Daoy (cell line): ENCODE measurements at regions not wholly inside any gene's neighbourhood (a gene's known extent, or its start where the extent isn't known, plus 50 kb on each side); places are given as distances from the start of the nearest gene placed in this dataset.

Experiments
- DNase-seq: peaks from one replicate; pipeline ENCODE4 v3.0.0-alpha.2; 2015; ENCODE audit warnings: low read depth

GRCh38 chr18:76255070-76255683 is 239.9 kb downstream of the ZNF516 start:
- no peak for DNase-seq

DNA sequence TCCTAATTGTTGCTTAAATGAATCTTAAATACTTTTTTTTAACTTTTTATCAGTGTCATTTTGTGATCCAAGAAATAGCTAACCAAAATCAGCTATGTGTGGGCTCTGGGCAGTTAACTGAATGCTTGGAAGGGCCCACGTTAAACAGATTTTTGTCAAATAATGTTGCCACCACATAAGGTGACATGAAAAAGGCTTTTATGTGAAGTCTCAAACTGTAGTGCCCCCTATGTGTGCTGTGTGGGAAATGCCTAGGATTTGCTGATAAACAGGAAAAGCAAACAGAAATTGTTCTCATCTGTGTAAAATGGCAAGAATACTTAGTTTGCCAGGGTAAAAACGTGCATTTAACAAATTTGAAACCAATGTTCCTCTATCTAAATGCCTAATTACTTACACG is 242.2 kb downstream of the ZNF516 start:
- no peak for DNase-seq

DNA sequence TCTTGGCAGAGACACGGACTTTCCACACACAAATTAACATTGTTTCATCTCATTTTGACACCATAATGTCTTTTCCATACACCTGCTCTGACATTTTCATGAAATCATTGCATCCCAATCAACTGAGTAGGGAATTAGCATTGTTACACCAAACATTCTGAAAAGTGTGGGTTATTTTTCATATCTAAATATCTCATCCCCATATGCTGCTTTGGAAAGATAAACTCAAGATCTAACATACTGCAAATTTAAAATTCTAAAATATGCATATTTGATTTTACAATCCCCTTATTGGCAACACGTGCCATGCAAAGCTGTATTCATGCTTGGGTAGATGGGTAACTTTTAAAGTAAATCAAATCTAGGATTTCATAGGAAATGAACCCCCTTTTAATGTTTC is 242.9 kb downstream of the ZNF516 start:
- DNase-seq, result no peak

GRCh38 chr18:76251691-76252090 is 243.4 kb downstream of the ZNF516 start:
- DNase-seq, result no peak

GRCh38 chr18:76246590-76246989 is 248.5 kb downstream of the ZNF516 start:
- DNase-seq, result peak; percentile 26

DNA sequence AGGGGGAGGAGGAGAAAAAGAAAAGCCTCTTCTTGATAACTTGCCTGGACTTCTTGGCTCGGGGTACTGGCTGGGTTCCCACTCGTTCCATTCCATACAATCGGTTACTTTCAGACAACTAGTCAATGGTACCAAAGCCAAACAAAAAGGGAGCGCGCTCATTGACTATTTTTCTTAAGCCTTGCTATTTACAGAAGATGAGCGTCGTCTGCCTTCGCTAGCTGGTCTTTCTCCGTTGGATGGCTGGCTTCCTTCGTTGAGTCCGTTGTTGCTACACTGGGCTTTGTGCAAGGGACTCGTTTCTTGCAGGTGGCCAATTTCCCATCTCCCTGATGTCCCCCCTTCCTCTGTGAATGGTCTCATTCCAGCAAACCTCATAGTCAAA is 260.4 kb downstream of the ZNF516 start:
- DNase-seq, result no peak

GRCh38 chr18:76233876-76234675 is 261.0 kb downstream of the ZNF516 start:
- DNase-seq, result no peak

GRCh38 chr18:76233406-76233805 is 261.6 kb downstream of the ZNF516 start:
- DNase-seq, result no peak

DNA sequence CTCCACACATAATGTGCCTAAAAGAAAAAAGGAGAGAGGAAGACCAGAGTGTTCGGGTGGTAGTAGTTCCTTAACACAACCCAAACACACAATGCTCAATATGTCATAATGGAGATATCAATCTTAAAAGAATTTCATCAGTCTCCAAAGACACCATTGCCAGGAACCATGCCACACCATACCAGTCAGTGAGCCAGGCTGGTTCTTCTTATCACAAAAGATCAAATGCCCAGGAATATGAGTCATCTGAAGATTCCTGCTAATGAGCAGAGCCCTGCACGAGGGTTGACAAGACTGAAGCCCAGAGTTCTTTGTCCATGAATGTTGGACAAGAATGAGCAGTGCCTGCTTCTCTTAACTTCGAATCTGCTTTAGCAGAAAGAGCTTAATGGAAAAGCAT is 262.3 kb downstream of the ZNF516 start:
- DNase-seq, result no peak

- no peak for DNase-seq
Observed at GRCh38 chr18:76232010-76232409, 263.0 kb downstream of the ZNF516 start.

DNA sequence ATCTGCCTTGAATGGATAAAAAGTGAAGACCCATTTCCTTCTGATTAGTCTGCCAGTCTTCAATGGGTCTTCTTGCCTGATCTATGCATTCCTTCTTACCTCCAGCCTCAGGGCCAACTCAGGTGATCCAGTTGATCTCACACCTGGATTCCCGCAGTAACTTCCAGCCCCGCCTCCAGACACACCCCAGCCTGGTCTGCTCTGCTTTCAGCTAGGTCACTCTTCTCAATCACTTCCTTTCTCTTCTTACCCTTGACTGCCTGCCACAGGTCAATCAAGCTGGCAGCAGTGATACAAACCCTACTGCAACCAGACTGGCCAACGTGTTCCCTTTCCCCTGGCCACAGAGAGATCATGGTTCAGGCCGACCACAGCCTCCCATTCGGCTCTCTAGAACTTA is 263.6 kb downstream of the ZNF516 start:
- DNase-seq, result no peak

- no peak for DNase-seq
Observed at GRCh38 chr18:76230791-76231190, 264.3 kb downstream of the ZNF516 start.

- no peak for DNase-seq
Observed at GRCh38 chr18:76228716-76229115, 266.3 kb downstream of the ZNF516 start.

DNA sequence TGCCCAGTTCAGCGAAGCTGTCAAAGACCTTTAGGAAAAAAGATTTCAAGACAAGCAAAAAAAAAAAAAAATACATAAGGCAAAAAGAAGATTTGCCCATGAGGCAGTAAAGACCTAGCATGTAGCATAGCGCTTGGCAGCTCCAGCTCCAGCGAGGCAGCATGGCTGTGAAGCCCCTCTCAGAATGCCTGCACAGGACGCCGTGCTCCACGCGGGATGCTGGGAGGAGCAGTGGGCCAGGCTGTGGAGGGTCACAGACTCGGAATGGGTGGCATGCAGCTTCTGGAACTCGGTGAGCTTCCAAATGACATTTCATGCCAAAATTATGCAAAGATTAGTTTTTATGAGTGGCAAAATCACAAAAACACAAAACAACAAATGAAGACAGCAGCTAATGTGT is 267.3 kb downstream of the ZNF516 start:
- DNase-seq, result no peak

DNA sequence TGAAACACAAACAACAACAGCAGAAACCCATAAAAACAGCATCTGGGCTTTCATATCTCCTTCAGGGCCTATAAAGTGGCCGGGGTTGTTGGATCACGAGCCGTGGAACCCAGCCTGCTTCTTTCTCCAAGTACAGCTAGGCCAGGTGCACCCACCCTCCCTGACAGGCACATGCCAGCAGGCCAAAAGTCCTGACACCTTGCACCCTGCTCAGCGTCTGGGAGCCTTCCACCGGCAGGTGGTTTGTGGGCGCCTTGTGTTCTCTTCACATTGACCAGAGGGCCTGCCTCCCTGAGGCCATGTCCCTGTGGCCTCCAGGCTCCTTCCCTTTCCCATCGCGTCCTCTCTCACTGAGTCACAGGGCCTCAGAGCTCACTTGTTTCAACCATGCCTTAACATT is 271.6 kb downstream of the ZNF516 start:
- no peak for DNase-seq

DNA sequence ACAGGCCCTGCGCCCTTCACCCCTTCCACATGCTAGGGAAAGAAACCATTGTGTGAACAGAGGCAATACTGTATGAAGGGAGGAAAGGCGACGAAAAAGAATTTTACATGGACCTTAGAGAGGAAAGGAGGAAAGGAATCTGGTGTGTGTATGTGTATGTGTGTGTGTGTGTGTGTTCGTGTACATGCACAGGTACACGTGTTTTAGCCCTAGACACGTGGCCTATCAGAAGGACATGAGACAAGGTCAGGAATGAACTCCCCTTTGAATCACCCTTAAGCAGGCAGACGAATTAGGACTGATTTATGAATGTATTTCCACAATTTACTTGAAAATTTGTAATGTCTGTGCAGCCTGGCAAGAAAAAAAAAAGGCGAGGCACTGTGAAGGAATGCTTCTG is 276.0 kb downstream of the ZNF516 start:
- DNase-seq, result no peak

DNA sequence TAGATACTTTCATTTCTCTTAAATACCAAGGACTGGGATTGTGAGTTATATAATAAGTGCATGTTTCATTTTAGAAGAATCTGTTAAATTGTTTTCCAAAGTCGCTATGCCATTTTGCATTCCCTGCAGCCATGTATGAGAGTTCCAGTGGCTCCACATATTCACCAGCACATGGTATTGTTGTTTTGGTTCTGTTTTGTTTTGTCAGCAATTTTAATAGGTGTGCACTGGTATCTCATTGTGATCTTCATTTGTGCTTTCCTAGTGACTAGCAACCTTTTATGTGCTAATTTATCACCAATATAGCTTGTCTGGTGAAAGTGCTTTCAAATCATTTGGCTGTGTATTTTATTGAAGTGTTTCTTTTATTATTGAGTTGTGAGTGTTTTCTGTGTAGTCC is 278.9 kb downstream of the ZNF516 start:
- DNase-seq, result no peak

- DNase-seq, result no peak
Observed at GRCh38 chr18:76213991-76214390, 281.1 kb downstream of the ZNF516 start.

- no peak for DNase-seq
Observed at GRCh38 chr18:76212960-76213359, 282.1 kb downstream of the ZNF516 start.

DNA sequence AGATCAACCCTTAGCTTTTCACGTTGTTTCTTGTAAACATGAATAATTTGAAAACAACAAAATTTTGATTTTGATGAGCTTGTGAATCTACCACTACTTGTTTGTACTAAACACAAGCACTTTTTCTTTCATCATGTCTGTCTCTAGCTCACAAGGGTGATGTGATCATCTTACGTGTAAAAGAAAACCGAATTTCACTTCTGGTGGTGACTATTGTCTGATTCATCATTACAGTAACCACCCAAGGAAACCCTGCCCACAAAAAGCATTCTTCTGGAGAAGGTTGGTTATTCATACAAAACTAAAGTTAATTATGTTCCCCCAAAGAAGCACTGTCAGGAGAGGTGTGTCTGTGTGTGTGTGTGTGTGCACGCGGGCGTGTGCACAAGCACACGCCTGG is 285.4 kb downstream of the ZNF516 start:
- peak; percentile 74 for DNase-seq

DNA sequence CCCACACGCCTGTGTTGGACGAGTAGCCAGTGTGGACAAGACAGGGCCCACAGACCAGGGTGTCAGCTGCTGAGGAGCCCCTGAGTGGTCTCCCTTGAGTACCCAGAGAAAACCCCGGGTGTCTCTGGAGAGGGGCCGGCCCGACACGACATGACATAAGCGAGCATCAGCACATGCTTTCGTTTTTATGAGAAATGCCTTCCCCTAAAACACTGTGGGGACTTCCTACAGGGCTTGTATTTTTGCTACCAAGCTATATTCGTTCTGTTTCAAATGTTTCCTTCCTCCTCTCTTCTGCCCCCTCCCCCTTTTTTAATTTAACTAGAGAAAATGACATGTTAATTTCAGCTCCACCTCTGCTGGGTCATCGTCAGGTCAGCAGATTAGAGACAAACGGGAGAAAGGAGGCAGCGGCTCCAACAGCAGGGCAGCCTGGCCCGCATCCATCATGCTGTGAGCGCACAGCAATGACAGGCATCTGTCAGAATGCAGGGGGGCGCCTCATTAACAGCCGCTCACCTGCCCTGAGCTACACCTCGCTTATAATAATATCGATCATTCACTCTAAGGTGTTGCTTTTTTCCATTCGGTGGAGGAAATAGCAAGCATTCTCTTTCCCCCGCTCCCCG is 286.2 kb downstream of the ZNF516 start:
- DNase-seq, result peak; percentile 44

DNA sequence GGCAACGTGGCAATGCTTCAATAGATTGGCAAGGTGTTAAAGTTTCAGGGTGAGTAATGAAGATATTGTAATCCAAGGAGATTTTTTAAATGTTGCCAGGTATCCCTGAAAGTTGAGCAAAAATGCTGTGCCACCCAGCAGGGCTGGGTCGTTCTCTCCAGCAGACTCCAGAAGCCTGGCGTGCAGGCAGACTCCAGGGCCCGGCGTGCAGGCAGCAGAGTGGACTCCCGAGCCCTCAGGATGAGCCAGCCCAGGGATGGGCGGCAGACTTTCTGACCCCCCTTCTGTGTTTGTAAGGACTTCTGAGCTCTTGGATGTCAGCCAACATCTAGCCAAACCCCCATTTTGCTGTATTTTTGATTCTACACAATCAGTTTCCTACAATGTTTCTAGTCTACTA is 289.1 kb downstream of the ZNF516 start:
- no peak for DNase-seq

- DNase-seq, result no peak
Observed at GRCh38 chr18:76203552-76203951, 291.5 kb downstream of the ZNF516 start.
